HG03520 (cell line): ENCODE measurements at regions not wholly inside any gene's neighbourhood (a gene's known extent, or its start where the extent isn't known, plus 50 kb on each side); places are given as distances from the start of the nearest gene placed in this dataset.

Source experiments
- ATAC-seq: cut with Tn5 transposase; IDR thresholded peaks from one replicate; pipeline ENCODE4 v1.9.1; 2021; ENCODE audit warnings: mild to moderate bottlenecking, moderate library complexity; ENCODE audit not compliant: unreplicated experiment

- no peak for ATAC-seq
Measured at GRCh38 chr6:19637010-19637409, 200.2 kb upstream of the ID4 start.

DNA sequence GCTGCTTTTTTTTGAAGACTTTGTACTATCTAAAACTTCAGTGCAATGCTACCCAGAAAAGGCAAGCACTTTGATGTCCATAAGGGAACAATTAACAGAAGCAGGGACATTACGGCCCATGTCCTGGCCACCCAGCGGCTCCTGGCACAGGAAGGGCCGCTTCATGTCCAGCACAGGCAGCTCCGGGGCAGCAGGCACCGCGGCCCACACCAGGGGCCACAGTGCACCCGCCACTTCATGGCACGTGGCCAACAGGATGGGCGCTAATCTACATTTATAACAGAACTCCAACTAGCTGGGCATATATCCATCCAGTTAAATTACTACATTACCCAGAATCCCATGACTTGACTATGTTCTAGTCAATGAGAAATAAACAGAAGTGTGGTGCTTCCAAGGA is 198.2 kb upstream of the ID4 start:
- no peak for ATAC-seq

DNA sequence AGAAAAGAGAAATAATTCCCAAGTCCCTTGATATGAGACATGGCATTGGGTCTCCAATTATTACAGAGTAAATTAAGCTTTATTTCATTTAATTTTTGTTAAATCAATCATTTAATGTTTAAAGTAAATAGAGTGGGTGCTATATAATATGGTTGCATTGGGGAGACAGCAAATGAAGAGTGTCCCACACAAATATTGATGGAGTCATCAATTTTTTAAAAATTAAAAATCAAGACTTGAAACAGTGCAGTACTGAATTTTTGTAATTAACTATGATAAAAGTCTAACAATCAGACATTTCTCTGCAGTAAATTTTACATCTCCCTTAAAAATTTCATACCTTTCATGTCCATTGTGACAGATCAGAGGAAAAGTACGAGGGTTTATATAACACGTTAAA is 193.9 kb upstream of the ID4 start:
- no peak for ATAC-seq

DNA sequence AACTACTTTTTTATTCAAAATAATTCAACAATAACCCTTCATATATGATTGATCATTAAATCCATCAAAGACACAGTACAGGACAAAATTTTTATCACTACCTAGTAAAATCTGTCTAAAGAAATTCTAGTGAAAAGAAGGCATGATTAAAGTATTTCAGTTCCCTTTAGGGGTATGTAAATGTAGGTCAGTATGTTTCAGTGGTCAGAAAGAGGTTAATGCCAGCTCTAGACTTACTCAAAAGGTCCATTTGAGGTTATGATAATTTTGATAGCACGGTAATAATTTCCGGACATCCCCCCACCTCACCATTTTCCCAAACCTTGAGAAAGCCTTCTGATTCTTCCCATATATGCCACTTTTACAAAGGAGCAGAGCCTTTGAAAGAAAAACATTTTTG is 193.5 kb upstream of the ID4 start:
- ATAC-seq: no peak

DNA sequence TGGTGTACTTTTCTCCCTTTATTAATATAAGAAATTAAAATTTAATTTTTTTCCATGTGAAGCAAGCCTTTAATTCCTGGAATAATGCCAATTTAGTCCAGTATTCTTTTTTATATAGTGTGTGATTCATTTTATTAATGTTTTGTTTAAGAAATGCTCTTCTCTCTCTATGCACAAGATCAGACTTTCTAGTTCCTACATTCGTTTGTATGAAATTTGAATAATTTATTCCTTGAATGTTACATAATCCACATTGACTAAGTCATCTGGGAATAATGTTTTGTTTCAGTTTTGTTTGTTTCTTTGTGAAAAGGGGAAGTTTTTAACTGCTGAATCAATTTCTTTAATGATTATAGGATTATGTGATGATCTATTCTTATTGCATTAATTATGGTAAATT is 181.4 kb upstream of the ID4 start:
- ATAC-seq: no peak

DNA sequence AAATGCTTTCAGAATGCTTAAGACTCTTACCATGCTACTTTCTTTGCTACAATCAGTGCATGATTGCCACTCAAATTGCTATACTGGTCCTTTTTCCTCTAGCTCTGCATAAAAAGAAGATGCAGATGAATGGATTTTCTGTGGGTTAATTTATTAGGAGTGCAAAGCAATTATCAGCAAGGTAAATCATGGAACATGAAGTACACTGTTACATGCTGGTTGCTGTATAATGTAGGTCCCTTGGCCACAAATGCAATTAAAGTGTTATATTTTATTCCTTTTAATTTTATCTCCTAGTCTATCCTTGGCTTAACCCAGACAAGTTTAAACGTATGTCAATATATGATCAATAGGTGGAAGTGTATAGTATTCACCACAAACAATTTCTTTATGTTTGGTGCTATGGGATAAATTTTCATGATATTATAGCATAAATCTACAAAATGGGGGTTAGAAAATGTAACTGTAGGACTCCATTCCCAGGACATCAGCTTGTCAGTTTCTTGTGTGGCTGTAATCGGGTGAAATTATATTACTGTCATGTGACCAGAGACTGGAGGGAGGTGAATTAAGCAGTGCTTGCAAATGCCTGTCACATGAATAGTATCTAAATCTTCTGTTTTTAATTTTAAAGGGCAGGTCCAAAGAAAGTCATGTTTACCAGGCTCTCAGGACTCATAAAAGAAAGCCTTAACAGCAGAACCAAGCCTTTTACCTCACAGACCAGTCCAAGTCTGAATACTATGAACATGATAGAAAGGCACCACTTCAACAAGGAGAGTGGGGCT is 176.9 kb upstream of the ID4 start:
- ATAC-seq: no peak

- ATAC-seq: no peak
Measured at GRCh38 chr6:19662911-19663310, 174.3 kb upstream of the ID4 start.

GRCh38 chr6:19663479-19663878 is 173.7 kb upstream of the ID4 start:
- no peak for ATAC-seq

- no peak for ATAC-seq
Measured at GRCh38 chr6:19664050-19664449, 173.1 kb upstream of the ID4 start.

GRCh38 chr6:19664878-19665612 is 172.1 kb upstream of the ID4 start:
- no peak for ATAC-seq

GRCh38 chr6:19665613-19665909 is 171.6 kb upstream of the ID4 start:
- ATAC-seq: no peak

- ATAC-seq: no peak
Measured at GRCh38 chr6:19668710-19669109, 168.5 kb upstream of the ID4 start.

DNA sequence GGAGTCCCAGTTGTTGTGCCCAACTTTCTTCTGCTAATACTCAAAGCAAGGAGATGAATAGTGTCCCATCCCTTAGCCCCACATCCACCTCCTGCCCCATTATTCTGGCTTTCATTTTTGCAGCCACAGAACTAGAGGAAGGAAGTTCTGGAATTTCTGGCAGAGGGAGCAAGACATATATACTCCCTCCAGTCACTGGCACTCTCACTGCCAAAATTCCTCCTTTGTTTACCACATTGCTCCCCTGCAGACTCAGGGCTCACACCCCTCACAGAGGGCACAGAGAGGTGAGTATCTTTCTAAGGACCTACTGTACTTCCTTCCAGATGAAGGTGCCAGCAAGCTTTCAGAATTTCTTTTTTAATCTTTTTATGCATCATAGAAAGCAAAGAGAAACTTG is 168.0 kb upstream of the ID4 start:
- no peak for ATAC-seq

GRCh38 chr6:19682859-19683258 is 154.3 kb upstream of the ID4 start:
- no peak for ATAC-seq

GRCh38 chr6:19690325-19691075 is 146.7 kb upstream of the ID4 start:
- ATAC-seq: no peak

GRCh38 chr6:19691465-19692167 is 145.6 kb upstream of the ID4 start:
- ATAC-seq: no peak

DNA sequence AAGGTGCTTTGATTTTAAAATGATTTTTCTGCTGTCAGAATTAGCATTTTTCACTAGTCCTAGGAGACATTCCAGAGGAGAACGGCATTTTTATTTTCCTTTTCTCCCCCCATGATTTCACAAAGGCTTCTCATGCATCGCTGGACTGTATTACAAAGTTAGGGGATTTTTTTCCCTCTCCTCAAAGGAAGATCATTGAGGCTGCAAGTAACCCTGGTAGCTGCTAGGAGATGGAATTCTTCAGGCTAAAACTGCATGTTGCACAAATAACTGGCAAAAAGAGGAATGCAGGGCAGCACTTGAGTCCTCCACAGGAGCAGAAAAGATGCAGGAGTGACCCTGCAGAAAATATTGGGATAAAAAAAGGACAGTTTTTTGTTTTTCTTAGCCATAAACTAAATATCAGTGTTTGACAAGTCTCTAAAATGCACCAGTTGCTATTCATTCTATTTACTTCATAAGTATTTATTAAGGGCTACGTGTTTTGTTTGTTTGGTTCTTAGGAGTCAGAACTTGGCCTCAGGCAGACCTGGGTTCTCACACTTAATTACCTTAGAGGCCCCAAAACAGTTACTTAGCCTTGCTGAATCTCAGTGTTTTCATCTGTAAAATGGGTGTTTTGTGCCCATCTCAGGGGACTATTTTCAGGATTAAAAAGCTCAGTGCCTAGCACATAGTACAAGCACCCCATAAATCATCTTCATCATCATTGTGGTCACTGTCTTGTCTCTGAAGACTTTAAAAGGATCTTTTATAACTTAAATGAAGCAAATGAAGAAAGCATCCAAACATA is 144.5 kb upstream of the ID4 start:
- no peak for ATAC-seq

- no peak for ATAC-seq
Measured at GRCh38 chr6:19694697-19695096, 142.5 kb upstream of the ID4 start.

- no peak for ATAC-seq
Measured at GRCh38 chr6:19697744-19698290, 139.4 kb upstream of the ID4 start.

- ATAC-seq: no peak
Measured at GRCh38 chr6:19699932-19700331, 137.2 kb upstream of the ID4 start.
